Vagina (tissue), 2 donors: ENCODE measurements at regions not wholly inside any gene's neighbourhood (a gene's known extent, or its start where the extent isn't known, plus 50 kb on each side); places are given as distances from the start of the nearest gene placed in this dataset.

Experiments
- POLR2A ChIP-seq, 2 donors: fragments of 450-650 bp; IDR thresholded peaks; one replicate each; pipeline ENCODE4 v1.6.1; 2017; ENCODE audit warnings: antibody characterized with exemption in 2 of 2, mild to moderate bottlenecking in 2 of 2, moderate library complexity in 2 of 2
- POLR2AphosphoS5 ChIP-seq, 2 donors: sonication (generic); formaldehyde crosslinking; IDR thresholded peaks; one replicate each; pipeline ENCODE4 v1.9.0; 2017; ENCODE audit warnings: antibody characterized with exemption in 2 of 2, mild to moderate bottlenecking in 2 of 2, low read depth in 1 of 2; ENCODE audit not compliant: insufficient read depth in 1 of 2
- TF ChIP-seq, protein P1 (sequence below), 3 experiments: fragments of 450-650 bp in 2 of 3; fragments of 200-600 bp in 1 of 3; sonication (generic) in 1 of 3; IDR thresholded peaks; one replicate each; pipeline ENCODE4 v1.5.1; 2017 to 2019; ENCODE audit warnings: antibody characterized with exemption in 3 of 3, mild to moderate bottlenecking in 2 of 3, moderate library complexity in 2 of 3

DNA sequence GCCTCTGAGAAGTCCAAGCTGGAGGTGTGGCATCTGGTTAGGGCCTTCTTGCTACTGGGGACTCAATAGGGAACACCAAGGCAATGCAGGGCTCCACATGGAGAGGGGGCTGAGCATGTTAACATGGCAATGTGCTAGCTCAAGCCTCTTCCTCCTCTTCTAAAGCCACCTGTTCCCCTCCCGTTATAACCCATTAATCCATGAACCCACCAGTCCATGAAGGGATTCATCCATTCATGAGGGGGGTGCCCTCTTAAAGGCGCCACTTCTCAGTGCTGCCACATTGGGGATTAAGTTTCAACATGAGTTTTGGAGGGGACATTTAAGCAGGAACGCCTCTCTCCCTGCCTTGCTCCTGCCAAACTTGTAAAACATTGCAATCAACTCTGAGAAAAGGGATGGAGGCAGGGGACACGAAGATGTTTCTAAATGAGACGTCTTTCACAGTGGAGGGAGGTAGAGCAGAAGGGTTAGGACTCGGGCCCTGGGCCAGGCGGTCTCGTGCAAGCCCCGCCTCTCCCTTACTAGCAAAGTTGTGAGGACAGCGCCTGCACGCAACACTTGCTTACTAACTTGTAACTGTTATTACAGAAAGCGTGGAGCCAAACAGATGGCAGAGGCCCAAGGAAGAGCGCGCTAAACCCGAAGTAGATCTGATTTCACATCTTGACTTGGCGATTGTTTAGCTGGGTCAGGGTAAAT lies 118.2 kb upstream of the ZNF516 start:
- TF ChIP-seq POLR2AphosphoS5 (IDR thresholded peaks at IDR 0.05; ENCODE audit: insufficient read depth in 1 of 2, low read depth in 1 of 2) (no peak), POLR2A (IDR thresholded peaks at IDR 0.05) (no peak)
- TF ChIP-seq, protein P1, sequence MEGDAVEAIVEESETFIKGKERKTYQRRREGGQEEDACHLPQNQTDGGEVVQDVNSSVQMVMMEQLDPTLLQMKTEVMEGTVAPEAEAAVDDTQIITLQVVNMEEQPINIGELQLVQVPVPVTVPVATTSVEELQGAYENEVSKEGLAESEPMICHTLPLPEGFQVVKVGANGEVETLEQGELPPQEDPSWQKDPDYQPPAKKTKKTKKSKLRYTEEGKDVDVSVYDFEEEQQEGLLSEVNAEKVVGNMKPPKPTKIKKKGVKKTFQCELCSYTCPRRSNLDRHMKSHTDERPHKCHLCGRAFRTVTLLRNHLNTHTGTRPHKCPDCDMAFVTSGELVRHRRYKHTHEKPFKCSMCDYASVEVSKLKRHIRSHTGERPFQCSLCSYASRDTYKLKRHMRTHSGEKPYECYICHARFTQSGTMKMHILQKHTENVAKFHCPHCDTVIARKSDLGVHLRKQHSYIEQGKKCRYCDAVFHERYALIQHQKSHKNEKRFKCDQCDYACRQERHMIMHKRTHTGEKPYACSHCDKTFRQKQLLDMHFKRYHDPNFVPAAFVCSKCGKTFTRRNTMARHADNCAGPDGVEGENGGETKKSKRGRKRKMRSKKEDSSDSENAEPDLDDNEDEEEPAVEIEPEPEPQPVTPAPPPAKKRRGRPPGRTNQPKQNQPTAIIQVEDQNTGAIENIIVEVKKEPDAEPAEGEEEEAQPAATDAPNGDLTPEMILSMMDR (IDR thresholded peaks at IDR 0.05): no peak
